Limb (tissue), 2 donors: ENCODE measurements at regions not wholly inside any gene's neighbourhood (a gene's known extent, or its start where the extent isn't known, plus 50 kb on each side); places are given as distances from the start of the nearest gene placed in this dataset.
"Not testable (repeated sequence)": the region's sequence is repeated elsewhere in the genome, so short reads cannot be mapped to it uniquely, and the experiment has no call there.

Experiments
- DNase-seq, 2 donors: peaks; one replicate each; pipeline ENCODE4 v3.0.0-alpha.2; 2016; ENCODE audit errors: extremely low spot score in 2 of 2

DNA sequence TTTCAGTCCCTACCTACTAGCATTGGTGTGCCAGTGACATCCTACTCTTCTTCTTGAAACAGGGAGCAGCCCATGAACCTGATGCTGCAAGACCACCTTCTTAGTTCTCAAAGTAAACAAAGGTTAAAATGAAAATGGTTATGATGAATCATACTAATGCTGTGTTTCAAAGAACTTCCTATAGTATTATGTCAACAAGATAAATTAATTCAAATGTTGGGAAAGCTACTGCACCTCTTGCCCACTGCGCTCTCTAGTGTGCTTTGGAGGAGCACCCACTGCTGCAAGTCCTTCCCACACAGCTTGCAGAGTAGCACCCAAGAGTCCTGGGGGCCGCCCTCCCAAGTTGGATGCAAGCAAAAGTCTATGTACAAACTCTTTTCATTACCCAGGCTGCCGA lies 81.1 kb downstream of the CD200R1L start:
- DNase-seq = no peak

DNA sequence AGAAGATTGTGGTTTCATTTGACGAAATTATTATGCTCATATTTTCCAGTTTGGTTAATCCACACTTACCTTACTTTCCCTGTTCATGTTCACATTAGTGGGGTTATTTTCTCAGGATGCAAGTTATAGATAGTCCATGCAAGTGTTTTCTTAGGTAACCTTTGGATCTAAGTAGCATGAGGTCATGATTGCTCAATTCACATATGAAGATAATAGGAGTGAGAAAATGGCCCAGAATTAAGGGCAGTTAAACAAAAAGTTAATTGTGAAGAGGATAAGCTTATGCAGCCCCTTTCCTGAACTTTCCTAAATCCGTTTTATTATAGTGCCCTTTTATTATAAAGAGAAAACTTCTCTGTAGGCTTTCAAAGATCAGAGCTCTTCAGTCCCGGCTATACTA lies 83.4 kb downstream of the CD200R1L start:
- no peak for DNase-seq

DNA sequence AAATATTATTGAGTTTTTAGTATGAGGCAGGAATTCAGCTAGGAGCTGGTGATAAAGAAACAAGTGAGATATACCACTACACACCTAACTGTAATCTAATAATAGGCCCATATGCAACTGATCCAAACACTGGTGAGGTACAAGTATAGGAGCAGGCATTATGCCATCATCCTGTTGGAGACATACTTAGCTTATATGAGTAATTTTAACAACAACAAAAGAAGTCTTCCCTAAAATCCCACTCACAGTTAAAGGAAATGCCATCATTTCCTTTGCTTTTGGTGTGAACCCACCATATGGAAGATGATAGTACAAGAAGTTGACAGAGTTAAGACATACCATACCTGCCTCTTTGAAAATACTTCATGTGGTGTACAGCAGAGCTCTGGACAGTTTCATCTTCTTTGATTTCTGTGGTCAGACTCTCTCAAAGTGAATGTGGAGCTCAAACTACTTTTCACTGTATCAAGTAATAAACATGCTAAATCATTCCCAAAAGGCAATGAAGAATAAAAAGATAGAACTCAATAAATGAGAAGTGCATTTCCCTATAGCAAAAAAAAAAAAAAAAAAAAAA lies 85.5 kb downstream of the CD200R1L start:
- DNase-seq = no peak

DNA sequence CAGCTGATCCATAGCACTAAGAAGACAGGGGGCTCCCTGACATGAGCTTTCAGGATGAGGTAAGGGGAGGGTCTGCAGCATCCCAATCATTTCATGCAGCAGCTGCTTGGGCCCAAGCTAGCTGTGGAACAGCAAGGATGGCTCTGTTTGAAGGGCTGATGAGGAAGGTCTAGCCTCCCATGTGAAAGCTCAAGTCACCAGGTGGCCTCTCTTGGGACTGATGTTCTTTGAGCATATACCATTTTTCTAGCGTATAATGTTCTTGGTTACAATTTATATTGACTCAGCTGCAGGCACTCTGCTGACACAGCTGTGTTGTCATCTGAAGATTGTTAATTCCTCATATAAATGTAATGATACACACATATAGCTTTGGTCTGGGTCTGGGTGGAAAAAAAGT lies 87.0 kb downstream of the CD200R1L start:
- no peak for DNase-seq

DNA sequence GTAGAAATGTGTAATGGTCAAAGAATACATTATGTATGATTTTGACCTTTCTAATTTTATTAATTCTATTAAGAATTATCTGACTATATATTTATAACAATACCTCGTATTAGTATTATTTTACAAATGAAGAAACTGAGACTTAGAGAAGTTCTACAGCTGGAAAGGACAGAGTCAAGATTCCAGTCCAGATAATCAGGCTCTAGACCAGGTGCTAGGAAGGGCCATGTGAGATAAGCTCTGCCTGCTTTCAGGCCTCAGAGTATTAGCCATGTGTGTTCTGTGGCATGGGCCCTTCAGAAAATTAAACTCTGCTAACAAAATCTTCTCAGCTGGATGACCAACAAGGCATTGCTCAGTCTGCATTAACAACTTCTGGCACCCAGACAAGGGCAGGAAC lies 87.5 kb downstream of the CD200R1L start:
- no peak for DNase-seq

DNA sequence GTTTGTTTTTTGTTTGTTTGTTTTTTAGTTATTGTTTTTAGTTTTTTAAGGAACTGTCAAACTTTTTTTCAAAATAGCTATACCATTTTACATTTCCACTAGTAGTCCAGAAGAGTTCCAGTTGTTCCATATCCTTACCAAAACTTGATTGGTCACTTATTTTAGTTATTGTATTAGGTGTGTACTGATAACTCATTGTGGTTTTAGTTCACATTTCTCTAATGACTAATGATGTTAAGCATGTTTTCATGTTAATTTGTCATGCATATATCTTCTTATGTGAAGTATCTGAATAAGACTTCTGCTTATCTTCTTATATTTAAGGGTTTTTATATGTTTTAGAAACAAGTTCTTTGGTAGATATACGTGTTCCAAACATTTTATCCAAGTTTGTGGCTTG lies 89.5 kb downstream of the CD200R1L start:
- no peak for DNase-seq

DNA sequence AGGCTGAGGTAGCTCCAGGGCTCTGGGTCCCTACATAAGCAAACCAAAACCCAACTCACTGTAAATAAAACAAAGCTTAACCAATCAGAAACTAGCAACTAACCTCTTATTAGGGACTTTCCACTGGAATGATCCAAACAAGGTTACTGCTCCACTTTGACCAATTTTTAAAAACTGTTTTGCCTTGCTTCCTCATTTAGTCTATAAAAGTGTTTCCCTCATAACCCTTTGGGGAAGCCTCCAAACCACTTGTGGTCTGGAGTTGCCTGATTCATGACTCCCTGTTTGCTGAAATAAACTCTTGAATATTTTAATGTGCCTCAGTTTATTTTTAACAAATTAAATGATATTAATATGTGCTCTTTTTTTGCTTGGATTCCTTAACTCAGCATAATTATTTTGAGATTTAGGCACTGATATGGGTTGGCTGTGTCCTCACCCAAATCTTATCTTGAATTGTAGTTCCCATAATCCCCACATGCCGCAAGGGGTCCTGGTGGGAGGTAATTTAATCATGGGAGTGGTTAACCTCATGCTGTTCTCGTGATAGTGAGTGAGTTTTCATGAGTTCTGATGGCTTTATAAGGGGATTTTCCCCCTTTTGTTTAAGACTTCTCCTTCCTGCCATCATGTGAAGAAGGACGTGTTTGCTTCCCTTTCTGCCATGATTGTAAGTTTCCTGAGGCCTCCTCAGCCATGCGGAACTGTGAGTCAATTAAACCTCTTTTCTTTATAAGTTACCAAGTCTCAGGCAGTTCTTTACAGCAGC lies 90.6 kb downstream of the CD200R1L start:
- DNase-seq = no peak

DNA sequence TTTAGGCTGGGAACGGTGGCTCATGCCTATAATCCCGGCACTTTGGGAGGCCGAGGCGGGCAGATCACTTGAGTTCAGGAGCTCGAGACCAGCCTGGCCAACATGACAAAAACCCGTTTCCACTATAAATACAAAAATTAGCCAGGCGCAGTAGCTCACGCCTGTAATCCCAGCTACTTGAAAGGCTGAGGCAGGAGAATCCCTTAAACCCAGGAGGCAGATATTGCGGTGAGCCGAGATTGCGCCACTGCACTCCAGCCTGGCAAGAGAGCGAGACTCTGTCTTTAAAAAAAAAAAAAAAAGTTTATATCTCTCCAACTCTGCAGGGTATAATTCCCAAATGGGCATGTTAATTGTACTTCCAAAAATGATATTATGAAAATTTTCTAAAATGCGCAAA lies 91.6 kb downstream of the CD200R1L start:
- DNase-seq = not testable (repeated sequence)

DNA sequence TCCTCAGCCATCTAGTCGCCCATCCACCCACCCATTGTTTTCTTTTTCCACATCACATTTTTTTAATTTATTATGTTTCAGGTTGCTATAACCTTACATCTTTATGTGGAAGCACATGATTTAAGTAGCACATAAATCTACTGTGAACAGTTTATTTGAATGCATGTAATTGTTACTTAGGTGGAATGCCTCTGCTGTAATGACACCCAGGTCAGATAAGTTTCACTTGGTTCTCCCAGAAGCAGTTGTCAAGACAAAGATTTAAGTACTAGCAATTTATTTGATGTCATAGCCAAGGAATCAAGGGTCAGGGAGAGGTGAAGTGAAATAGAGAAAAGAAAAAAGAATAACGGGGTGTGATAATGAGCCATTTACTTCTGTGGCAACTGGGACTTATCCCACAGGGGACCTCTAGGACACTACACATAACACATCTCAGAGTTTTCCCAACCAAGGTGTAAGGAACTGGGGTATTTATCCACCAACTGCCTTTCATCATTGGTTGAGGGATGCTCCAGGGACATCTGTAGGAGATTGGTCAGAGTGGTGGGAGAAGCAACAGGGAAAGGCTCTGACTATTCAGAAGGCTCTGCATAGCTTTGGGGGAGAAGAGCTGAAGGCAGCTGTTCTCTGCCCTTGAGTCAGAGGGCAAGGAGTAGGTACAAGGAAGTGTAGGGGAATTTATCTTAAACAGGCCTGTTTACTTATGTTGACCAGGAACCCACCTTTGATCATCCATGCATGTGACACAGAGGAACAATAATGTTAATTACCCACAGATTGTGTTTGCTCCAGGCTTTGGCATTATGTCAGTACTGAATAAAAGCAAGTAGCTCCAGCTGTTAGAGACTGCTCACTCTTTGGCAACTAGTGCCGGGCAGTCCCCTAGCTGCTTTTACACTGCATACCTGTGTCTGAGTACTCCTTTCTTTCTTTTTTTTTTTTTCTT lies 94.8 kb downstream of the CD200R1L start:
- no peak for DNase-seq

DNA sequence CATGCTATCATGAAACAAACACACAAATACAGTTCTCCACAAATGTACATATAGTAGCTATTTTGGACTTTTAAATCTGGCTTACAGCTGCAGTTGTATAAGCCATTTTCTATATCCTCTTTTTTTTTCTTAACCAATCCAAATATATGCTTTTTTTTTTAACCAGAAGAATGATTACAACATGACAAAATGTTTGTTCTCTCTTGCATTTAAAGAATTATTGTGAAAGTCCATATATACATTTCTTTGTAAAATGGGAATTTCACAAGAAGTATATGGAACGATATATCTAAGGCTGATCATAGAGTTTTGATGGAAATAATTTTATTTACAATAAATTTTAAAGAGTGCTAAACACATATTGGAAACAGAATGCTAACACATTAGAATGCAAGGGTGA lies 95.6 kb downstream of the CD200R1L start:
- DNase-seq = no peak

DNA sequence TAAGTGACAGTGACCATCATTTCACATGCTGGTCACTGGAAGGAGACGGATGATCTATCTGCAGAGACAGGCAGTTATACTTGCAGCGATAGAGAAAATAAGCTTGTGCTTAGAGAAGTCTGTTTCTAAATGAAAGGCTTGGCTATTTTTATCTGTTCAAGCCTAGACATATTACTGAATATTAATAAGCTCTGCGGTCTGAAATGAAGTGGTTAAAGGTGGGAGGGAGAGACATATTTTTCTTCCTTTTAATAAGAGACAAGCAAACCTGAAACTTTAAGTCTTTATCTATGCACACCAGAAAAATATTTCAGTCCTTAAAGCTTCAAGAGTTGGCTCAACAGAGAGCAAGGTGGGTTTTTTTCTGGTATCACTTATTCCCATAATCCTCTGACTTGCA lies 99.0 kb downstream of the CD200R1L start:
- no peak for DNase-seq

DNA sequence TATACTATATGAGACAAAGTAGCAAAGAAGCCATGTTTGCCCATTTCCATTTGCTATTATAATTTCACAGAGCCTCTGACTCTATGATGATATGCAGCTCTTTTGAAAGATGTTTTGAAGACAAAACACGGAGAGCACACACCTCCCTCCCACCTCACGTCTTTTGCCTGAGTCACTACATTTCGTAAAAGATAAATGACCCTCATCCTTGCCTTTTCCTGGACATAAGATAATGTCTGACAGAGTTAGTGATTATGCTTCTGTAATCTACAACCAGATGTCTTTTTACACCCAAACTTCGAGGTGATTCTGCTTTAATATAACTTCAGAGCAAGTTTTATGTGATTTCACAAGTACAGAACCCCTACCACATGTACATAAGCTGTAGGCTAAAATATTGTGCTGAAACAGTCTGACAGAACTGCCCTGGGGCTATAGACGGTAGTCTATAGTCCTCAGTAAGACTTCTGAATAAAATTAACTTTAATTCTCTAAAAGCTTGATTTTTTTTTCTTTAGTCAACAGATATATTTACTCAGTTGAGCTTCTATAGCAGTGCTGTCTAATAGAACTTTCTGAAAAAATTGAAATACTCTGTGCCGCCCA lies 99.9 kb downstream of the CD200R1L start:
- DNase-seq = no peak

DNA sequence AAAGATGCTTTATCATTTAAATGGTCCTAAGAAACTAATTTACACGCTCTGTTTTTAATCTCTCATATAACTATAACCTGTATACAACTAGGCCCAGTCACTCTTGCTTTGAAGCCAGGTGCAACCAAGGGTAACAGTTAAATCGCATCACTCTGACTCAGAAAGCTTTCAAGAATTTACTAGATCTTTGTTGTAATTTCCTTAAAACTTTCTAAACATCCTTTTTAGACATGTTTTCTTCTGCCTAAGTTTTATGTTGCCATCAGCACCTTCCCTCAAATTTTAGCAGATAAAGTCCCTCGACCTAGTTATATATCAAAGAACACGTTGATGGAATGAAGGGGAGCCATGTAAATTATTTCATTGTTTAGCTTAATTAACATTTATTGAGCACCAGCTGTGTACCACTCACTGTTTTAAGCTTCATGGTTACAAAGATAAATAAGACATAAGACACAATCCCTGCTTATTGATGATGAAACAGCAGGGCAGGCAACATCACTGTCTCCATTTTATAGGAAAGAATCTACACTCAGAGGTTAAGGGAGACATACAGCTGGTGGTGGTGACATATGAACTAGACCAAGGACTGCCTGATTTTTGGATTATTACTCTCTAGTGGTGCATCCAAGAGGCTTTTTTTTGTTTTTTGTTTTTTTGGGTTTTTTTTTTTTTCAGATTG lies 101.0 kb downstream of the CD200R1L start:
- DNase-seq = no peak

DNA sequence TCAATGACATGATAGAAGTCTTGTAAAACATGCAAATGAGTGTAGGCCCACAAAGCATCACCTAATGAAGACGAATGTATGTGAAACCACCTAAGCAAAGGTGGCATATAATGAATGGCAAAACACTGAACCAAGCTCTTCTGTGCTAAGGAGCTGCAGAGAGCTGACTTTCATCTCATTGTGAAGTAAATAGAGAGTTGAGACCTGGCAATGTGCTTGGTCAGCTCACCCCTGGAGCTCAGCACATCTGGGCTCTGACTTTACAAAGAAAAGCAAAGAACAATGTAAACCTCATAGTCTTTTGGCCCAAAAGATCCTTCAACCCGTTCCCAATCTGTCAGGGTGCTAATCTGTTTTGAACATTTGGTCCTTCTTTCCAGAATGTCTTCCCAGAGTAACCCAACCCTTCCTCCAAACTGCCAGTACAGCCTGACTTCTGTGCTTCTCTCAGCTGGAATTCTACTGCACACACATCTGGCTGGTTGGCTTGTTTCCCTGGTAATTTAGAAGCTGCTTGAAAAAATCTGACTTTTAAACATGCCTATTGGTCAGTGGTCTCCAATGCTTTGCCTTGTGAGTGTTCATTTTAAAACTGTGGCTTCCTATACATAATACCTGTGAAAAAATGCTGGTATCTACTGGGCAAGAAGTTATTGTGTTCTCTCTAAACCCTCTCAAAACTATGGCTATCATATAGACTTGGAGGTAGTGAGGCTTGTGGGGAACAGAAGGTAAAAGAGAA lies 101.7 kb downstream of the CD200R1L start:
- DNase-seq = peak in 1 of 2 donors; percentile 80

DNA sequence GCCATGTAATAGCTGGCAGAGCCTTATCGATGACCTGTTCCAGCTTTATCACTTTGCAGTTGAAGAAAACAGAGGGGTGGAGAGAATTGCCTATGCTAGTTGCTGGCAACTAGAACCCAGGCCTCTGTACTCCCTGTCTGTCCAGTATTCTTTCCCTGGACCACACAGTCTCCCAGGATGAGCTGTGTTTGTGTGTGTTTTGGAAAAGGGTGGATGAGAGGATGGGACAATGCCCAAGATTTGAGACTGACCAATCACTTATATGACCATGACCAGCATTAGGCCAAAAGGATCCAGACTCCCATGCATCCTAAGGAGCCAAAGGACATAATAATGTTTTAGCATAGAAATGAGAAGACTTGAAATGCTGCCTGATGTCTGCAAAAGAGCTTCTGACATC lies 102.6 kb downstream of the CD200R1L start:
- no peak for DNase-seq

DNA sequence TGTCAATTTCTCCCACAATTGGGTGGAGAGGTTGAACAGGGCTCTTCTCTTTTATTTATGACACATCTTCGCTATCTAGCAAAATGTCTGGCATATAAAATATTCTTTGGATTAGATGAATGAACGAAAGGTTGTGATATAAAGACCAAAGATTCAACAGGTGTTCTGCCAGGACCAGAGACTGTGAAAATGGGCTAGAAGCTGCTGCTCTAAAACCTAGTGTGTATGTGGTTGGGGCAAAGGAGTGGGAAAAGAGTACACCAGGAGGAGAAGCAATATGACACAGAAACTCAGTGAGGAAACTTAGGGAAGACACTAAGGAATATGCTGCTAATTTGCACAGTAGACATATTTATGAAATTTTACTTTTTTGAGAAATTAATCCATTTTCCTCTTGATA lies 102.0 kb upstream of the CCDC80 start:
- DNase-seq = no peak

DNA sequence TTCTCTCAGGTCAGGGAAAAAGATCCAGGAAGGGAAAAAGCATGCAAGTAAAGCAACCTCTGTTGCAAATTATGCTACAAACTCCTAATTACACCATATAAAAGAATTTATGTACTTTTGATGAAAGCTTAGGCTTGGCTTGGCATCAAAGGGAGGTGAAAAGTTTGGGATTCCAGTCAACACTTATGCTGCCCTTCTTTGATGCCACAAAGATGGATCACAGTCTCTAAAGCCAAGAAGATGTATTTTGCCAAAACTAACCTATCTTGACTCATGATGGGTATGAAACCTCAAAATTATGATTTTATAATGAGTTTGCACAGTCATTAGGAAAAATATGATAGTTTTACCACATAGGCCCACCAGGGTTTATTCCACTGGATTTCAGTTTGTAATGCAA lies 101.0 kb upstream of the CCDC80 start:
- no peak for DNase-seq

DNA sequence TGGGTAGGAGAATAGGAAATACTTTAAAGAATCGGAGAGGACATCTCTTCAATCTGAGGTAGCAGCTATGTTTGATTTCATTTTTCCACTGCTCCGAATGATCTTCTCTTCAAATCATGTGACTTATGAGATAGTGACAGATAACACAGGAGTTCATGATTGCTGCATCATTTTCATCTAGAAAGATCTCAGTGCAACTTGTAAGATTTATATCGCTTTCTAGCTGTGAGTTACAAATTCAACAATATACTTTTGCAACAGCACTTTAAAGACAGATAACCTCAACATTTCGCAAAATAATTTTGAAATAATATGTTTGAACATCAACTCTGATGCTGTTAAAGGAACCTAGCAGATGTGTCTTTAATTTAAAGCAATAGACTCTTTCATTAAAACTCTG lies 99.9 kb upstream of the CCDC80 start:
- DNase-seq = no peak

DNA sequence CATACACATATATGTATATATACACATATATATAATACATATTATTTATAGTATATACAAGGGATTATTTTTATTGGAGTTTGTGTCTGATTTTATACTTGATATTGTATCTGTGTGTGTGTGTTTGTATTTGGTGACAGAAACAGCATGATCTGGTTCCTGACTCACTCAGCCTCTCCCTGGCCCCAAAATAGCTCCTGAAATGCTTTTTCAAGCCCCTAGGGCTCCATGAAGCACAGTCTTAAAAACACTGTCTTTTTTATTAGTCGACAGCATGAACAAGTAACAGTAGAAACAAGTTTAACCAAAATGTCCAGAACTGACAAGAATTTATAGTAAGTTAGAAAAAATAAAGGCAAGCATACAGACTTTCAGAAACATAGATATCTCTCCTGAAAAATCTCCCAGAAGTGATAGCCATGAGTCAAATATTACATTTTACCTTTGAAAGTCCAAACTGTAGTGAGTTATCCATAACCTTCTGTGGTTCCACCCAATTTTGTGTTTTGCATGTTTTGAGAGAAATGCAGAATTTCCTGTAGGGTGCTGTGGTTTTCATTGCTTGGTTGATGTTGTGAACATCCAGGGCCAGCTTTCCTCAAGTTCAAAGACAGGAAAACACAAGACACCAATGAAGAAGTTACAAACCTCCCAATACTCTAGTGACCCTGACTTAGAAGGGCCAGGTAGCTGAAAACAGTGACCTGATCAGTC lies 98.5 kb upstream of the CCDC80 start:
- DNase-seq = no peak

DNA sequence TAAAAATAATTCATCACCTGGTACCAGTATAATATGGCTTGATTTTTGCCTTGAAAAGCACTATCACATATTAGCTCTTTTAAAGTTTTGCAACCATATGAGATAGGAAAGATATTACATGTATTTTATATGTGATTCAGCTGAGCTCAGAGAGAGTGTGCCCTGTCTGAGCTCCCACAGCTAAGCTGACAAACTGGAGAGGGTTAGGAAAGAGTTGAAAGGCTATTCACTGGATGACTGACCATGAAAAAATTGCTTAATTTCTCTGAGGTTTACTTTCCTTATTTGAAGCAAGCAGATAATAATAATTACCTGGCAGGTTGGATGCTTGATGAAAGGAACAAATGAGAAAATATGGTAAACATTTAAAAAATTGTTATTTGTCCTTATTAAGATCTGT lies 97.4 kb upstream of the CCDC80 start:
- no peak for DNase-seq
